ENCODE measurements at regions not wholly inside any gene's neighbourhood (a gene's known extent, or its start where the extent isn't known, plus 50 kb on each side); places are given as distances from the start of the nearest gene placed in this dataset.

DNA sequence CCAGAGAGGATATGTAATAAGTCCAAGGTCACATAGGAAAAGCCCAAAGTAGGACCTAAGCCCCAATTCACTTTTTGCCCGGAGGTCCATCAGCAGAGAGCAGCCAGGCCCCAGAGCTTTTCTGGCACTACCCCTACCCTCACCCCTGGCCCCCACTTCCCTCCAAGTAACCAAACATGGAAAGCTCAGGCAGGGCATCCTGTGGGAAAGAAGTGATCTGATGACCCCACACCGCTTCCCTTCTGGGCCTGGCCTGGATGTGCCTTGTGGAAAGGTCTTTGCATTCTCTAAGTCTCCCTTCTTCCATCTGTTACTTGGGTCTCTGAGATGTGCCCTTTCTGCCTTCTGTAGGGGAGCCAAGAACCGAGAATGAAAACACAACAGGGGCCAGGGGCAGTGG is 136.9 kb downstream of the TMEM132E start:
- DNase-seq (ENCODE audit: low spot score), result no peak
- intact Hi-C loops (cut with micrococcal nuclease; ENCODE audit: unreplicated experiment), result no loop called here
- CTCF ChIA-PET, result no interaction called here

DNA sequence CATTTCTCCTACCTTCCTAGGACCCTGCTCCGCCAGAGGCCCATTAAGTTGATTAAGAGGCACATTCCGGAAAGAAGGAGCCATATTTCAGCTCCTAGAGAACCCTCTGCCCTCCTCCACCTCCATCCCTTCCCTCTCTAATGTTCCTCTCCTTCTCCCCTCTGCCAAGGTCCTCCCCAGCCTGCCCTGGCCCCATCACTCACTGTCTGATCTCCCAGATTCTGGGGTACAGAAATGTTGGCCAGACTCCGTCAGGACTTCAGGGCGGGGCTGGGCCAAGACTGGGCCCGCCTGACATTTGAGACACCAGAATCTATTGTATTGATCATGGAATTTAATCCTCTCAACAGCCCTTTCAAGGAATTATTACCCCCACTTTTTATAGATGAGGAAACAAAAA is 136.1 kb downstream of the TMEM132E start:
- CTCF ChIA-PET, result no interaction called here

More for the DNA sequence above, 136.9 kb downstream of the TMEM132E start:
- no peak overlapping the region for H3K4me3 ChIP-seq (ENCODE audit: low read depth, low read length, poor library complexity, severe bottlenecking)
- no TSS peak for BruUV-seq (replicated peaks)
- H3K27me3 ChIP-seq (replicated peaks; ENCODE audit: insufficient read depth, low read depth, low read length, poor library complexity), result no peaks in the 10 kb centered on the region
- H3K36me3 ChIP-seq (ENCODE audit: insufficient read depth, low read length, poor library complexity, severe bottlenecking), result no peaks in the 10 kb centered on the region
- POLR2A ChIA-PET (ENCODE audit: low non-redundant PET), result no interaction called here
- TF ChIP-seq, protein P1, sequence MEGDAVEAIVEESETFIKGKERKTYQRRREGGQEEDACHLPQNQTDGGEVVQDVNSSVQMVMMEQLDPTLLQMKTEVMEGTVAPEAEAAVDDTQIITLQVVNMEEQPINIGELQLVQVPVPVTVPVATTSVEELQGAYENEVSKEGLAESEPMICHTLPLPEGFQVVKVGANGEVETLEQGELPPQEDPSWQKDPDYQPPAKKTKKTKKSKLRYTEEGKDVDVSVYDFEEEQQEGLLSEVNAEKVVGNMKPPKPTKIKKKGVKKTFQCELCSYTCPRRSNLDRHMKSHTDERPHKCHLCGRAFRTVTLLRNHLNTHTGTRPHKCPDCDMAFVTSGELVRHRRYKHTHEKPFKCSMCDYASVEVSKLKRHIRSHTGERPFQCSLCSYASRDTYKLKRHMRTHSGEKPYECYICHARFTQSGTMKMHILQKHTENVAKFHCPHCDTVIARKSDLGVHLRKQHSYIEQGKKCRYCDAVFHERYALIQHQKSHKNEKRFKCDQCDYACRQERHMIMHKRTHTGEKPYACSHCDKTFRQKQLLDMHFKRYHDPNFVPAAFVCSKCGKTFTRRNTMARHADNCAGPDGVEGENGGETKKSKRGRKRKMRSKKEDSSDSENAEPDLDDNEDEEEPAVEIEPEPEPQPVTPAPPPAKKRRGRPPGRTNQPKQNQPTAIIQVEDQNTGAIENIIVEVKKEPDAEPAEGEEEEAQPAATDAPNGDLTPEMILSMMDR (conservative IDR thresholded peaks at IDR 0.05; ENCODE audit: low read depth, low read length), result no peak
- TF ChIP-seq EZH2 (IDR thresholded peaks at IDR 0.05; ENCODE audit: borderline replicate concordance, low read depth, low read length, poor library complexity, severe bottlenecking), result no peak
- H3K27ac ChIP-seq (ENCODE audit: low read depth, low read length, poor library complexity, severe bottlenecking), result no peak overlapping the region
- no peaks in the 10 kb centered on the region for H3K9me3 ChIP-seq (ENCODE audit: low read depth, low read length, poor library complexity, severe bottlenecking)
- H3K4me1 ChIP-seq (ENCODE audit: insufficient read depth, low read length, poor library complexity, severe bottlenecking), result no peaks in the 10 kb centered on the region

DNA sequence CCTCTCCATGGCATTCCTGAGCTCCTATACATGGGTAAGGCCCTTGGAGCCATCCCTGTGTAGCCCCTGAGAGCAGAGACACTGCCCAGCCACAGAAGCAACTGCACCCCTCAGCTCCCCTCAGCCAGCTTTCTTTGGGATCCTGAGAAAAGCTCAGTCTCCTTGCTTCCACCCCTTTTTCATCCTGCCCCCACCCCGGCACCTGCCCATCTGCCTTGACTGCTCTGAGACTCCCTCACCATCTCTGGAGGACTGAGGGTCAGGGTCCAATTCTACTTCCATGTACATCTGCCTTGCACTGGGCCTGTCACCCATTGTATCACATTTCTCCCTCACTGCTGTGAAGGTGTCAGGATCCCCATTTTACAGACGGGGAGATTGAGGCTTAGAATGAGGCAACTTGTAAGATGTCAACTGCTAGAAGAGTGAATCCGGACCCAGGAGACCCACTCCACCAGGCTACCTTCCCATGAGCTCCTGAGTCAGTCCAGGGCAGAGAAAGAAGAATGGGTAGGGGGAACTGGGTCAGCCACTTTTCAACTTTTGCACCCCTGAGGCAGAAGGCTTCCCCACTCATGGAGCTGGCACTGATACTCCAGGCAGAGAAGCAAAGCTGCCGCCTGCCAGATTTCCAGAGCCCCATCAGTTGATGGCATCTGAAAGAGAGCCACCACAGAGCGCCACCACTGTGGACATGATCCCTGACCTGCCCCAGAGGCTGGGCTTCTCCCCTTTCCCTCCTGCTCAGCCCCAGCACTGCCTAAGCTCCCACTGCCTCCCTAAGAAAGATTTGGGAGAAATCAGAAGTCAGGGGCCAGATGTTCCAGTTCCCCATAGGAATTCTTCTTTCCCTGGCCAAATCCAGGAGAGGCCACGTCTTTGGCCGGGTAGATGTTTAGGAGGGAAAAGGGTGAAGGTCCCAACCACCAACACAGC is 135.4 kb downstream of the TMEM132E start:
- intact Hi-C loops (cut with micrococcal nuclease; ENCODE audit: unreplicated experiment), result no loop called here
- CTCF ChIA-PET, result no interaction called here
- POLR2A ChIA-PET (ENCODE audit: low non-redundant PET), result no interaction called here
- Histone ChIP-seq H3K36me3 (ENCODE audit: insufficient read depth, low read length, poor library complexity, severe bottlenecking) (no peaks in the 10 kb centered on the region), H3K27me3 (replicated peaks; ENCODE audit: insufficient read depth, low read depth, low read length, poor library complexity) (no peaks in the 10 kb centered on the region), H3K9me3 (ENCODE audit: low read depth, low read length, poor library complexity, severe bottlenecking) (no peaks in the 10 kb centered on the region), H3K4me3 (ENCODE audit: low read depth, low read length, poor library complexity, severe bottlenecking) (no peak overlapping the region), H3K27ac (ENCODE audit: low read depth, low read length, poor library complexity, severe bottlenecking) (no peak overlapping the region), H3K4me1 (ENCODE audit: insufficient read depth, low read length, poor library complexity, severe bottlenecking) (no peaks in the 10 kb centered on the region)
- no peak for DNase-seq (ENCODE audit: low spot score)
- BruUV-seq (replicated peaks), result no TSS peak
- TF ChIP-seq EZH2 (IDR thresholded peaks at IDR 0.05; ENCODE audit: borderline replicate concordance, low read depth, low read length, poor library complexity, severe bottlenecking), result no peak
- TF ChIP-seq, protein P1 (conservative IDR thresholded peaks at IDR 0.05; ENCODE audit: low read depth, low read length), result no peak

More for the DNA sequence above, 136.1 kb downstream of the TMEM132E start:
- no TSS peak for BruUV-seq (replicated peaks)
- H3K36me3 ChIP-seq (ENCODE audit: insufficient read depth, low read length, poor library complexity, severe bottlenecking), result no peaks in the 10 kb centered on the region
- TF ChIP-seq, protein P1 (conservative IDR thresholded peaks at IDR 0.05; ENCODE audit: low read depth, low read length), result no peak
- TF ChIP-seq EZH2 (IDR thresholded peaks at IDR 0.05; ENCODE audit: borderline replicate concordance, low read depth, low read length, poor library complexity, severe bottlenecking), result no peak
- POLR2A ChIA-PET (ENCODE audit: low non-redundant PET), result no interaction called here
- H3K27me3 ChIP-seq (replicated peaks; ENCODE audit: insufficient read depth, low read depth, low read length, poor library complexity), result no peaks in the 10 kb centered on the region
- no peak overlapping the region for H3K4me3 ChIP-seq (ENCODE audit: low read depth, low read length, poor library complexity, severe bottlenecking)
- H3K27ac ChIP-seq (ENCODE audit: low read depth, low read length, poor library complexity, severe bottlenecking), result no peak overlapping the region
- H3K4me1 ChIP-seq (ENCODE audit: insufficient read depth, low read length, poor library complexity, severe bottlenecking), result no peaks in the 10 kb centered on the region
- intact Hi-C loops (cut with micrococcal nuclease; ENCODE audit: unreplicated experiment), result no loop called here
- H3K9me3 ChIP-seq (ENCODE audit: low read depth, low read length, poor library complexity, severe bottlenecking), result no peaks in the 10 kb centered on the region
- no peak for DNase-seq (ENCODE audit: low spot score)

Measured in A673 (cell line).